HG03442 (cell line): ENCODE measurements at regions not wholly inside any gene's neighbourhood (a gene's known extent, or its start where the extent isn't known, plus 50 kb on each side); places are given as distances from the start of the nearest gene placed in this dataset.

Source experiments
- ATAC-seq: cut with Tn5 transposase; IDR thresholded peaks from one replicate; pipeline ENCODE4 v1.9.1; 2021; ENCODE audit warnings: mild to moderate bottlenecking, moderate library complexity; ENCODE audit not compliant: unreplicated experiment

DNA sequence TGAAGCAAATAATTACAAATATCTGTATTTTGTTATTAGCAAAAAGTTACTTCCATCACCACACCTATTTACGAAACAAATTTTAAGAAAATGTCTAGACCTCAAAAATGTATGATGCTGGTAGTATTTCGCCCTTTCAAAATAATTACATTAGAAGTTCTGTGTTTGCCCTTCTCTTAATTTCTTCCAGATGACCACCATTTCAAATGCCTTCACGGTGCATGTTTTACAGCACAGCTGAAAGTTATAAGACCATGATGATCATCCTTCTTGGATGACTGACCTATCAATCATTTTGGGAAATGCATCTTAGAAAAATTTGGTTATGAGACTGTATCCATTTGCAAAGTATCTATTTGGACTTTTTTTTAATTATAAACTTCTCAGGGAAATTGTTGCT lies 390.8 kb downstream of the SLITRK6 start:
- no peak for ATAC-seq

GRCh38 chr13:85406269-85406975 lies 392.8 kb downstream of the SLITRK6 start:
- ATAC-seq: no peak

GRCh38 chr13:85405316-85405897 lies 393.8 kb downstream of the SLITRK6 start:
- no peak for ATAC-seq

GRCh38 chr13:85386424-85386823 lies 412.8 kb downstream of the SLITRK6 start:
- no peak for ATAC-seq

GRCh38 chr13:85383291-85383690 lies 415.9 kb downstream of the SLITRK6 start:
- no peak for ATAC-seq

- no peak for ATAC-seq
Measured at GRCh38 chr13:85381082-85381481, 418.1 kb downstream of the SLITRK6 start.

DNA sequence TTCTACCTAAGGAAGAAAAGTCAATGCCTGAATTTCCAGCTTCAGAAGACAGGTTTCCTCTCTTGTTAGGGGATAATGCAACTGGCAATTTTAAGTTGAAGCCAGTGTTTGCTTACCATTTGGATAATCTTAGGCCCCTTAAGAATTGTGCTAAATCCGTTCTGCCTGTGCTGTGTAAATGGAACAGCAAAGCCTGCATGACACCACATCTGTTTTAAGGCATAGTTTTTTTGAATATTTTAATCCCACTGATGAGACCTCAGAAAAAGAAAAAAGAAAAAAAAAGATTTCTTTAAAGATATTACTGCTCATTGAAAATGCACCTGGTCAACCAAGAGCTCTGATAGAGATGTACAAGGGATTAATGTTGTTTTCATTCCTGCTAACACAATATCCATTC lies 419.2 kb downstream of the SLITRK6 start:
- ATAC-seq: no peak

DNA sequence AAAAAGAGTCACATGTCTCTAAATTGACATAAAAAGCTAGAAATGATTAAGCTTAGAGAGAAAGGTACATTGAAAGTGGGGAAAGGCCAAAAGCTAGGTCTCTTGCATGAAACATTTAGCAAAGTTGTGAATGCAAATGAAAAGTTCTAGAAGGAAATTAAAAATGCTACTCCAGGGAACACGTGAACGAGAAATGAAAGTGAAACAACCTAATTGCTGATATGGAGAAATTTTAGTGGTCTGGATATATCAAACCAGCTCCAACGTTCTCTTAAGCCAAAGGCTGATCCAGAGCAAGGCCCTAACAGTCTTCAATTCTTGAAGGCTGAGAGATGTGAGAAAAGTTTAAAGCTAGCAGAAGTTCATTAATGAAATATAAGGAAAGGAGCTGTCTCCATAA lies 419.8 kb downstream of the SLITRK6 start:
- ATAC-seq: no peak

GRCh38 chr13:85377783-85378182 lies 421.4 kb downstream of the SLITRK6 start:
- no peak for ATAC-seq

DNA sequence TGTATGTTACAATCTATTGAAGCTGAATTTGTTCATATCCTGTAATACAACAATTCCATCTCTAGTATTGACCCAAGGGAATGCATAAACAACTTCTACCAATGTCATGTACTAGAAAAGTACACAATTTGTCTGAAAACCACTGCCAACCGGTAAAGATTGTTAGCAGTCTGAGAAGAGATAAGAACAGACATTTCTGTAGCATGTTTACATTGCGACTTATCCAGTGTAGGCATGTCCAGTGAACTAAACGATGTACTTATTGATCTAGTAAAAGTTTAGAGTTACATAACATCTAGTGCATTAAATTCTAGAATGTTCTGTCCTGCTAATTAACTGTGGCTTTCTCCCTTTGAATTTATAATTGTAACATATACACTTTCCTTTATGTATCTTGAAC lies 425.9 kb downstream of the SLITRK6 start:
- ATAC-seq: no peak

DNA sequence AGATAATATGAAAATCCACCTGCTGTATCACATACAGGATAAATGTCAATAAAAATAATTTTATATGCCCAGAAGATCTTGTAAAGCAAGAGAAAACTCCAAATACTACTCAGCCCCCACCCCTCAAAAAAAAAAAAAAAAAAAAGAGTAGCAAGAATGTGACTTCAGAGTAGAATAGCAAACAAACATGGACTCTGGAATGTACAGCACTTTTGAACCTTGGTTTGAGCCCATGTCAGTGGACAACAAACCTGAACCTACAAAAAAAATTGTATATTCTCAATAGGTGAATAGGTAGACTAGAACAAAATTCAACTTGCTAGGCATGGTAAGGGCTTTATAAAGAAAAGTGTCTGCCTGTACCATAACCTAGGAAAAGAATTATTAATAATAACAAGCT lies 428.0 kb downstream of the SLITRK6 start:
- no peak for ATAC-seq

GRCh38 chr13:85368686-85369085 lies 430.5 kb downstream of the SLITRK6 start:
- ATAC-seq: no peak

DNA sequence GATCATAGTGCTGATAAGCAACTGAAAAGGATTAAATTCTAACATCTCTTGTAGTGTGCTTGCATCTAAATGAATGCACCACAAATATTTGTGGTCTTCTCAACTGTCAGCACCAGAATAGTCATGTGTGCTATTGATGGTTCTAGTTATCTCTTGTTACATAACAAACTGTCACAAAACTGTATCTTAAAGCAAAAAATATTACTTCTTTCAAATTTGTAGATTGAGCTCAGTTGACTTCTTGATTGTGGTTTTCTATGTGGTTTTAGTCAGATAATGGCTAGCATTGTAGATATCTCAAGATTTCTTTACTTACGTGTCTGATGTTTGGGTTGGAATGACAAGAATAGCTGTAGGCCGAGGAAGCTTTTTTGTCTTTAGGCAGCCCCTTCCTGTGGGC lies 431.3 kb downstream of the SLITRK6 start:
- no peak for ATAC-seq

DNA sequence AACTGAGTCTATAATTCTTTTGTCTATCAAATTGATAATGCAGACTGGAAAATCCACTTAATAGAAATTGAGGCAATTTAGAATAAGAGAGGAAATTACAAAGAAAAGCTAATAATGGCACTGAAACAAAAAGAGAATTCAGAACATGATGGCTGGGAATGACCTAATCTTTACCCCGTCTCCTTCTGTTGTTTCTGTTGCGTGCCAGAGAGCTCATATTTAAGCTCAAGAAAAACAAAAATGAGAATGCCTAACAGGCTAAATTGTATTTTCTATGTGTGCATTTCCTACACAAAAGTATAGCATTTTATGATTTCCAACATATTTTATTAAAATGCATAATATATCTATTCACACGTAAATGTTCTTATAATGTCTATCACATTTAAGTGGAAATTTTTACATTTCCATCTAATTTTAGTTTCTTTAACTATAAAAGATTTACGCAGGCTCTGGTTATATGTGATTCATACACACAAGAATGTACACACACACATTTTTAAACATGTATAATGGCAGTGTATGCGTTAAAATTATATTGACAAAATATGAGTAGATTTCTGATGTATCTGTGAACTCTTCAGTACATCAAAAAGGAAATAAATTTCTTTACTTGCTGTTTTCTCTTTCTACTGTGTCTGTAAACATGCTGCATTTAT lies 432.3 kb downstream of the SLITRK6 start:
- ATAC-seq: no peak

GRCh38 chr13:85363504-85363903 lies 435.7 kb downstream of the SLITRK6 start:
- ATAC-seq: no peak

- ATAC-seq: no peak
Measured at GRCh38 chr13:85362980-85363379, 436.2 kb downstream of the SLITRK6 start.

- no peak for ATAC-seq
Measured at GRCh38 chr13:85347251-85347650, 452.0 kb downstream of the SLITRK6 start.

DNA sequence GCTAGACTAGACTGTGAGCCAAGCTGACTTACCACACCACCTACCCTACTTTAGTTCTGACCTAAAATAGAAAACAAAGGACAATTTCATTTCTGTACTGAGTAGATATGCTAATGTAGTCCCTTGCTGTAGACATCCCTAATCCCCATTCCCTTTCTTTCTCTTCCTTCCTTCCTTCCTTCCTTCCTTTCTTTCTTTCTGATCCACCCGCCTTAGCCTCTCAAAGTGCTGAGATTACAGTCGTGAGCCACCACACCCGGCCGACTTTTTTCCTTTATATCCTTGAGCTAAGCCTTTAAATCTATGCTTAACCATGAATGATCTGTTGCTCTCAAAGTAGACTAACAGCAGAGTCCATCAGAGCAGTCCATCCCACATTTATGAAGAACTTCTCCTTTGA lies 465.0 kb downstream of the SLITRK6 start:
- no peak for ATAC-seq

DNA sequence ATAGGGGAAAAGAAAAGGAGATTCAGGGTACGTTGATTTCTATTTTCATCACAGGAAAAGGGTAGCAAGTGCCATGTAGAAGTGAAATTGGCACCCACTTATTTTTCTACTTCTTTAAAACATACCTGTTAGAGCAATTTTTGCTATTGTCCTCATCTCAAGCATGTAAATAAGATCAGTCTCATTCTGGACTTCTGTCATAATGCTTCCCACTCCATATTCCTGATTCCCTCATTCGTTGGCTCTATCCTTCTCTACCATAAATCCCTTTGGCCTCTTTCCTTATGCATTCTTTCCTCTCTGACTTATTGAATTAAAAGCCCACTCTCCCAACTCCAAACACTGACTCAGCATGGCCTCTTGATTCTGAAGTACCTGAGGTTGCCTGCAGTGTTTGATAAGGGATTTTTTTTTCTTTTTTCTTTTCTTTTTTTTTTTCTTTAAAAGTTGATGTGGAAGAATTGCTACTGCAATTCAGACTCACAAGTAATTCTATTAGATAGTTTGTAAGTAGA lies 465.7 kb downstream of the SLITRK6 start:
- ATAC-seq: no peak

DNA sequence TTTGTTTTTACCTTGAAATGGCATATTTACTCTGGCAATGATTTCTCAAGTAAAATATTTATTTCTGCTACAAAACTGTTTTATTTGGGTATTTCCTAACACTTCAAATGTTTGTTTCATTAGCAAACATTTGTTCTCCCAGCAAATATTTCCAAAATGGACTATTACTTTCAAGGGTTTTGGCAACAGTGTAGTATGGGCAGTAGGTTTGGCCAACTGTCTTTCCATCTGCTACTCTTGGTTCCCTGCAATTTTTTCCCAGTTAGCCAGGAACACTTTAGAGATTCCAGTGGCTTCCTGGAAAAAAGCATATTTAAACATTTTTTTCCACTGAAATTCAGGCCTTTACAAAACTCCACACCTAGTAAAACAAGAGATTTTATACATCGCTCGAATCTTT lies 466.6 kb downstream of the SLITRK6 start:
- ATAC-seq: no peak

GRCh38 chr13:85321734-85322133 lies 477.5 kb downstream of the SLITRK6 start:
- ATAC-seq: no peak

- no peak for ATAC-seq
Measured at GRCh38 chr13:85317781-85318180, 481.4 kb downstream of the SLITRK6 start.
